ENCODE measurements at regions not wholly inside any gene's neighbourhood (a gene's known extent, or its start where the extent isn't known, plus 50 kb on each side); places are given as distances from the start of the nearest gene placed in this dataset.

- no peak for DNase-seq (ENCODE audit: low read depth)
- in situ Hi-C loops (cut with HindIII; ENCODE audit: low pct_unique_long_range_greater_than_20kb, low sequenced_read_pairs), result no loop called here
Observed at GRCh38 chr20:22474224-22474623, 110.1 kb downstream of the FOXA2 start.

- no peak for DNase-seq (ENCODE audit: low read depth)
- in situ Hi-C loops (cut with HindIII; ENCODE audit: low pct_unique_long_range_greater_than_20kb, low sequenced_read_pairs), result no loop called here
Observed at GRCh38 chr20:22473293-22473692, 111.1 kb downstream of the FOXA2 start.

GRCh38 chr20:22472447-22473100 lies 111.8 kb downstream of the FOXA2 start:
- no peak for DNase-seq (ENCODE audit: low read depth)
- in situ Hi-C loops (cut with HindIII; ENCODE audit: low pct_unique_long_range_greater_than_20kb, low sequenced_read_pairs), result no loop called here

GRCh38 chr20:22471156-22471836 lies 113.1 kb downstream of the FOXA2 start:
- in situ Hi-C loops (cut with HindIII; ENCODE audit: low pct_unique_long_range_greater_than_20kb, low sequenced_read_pairs), result no loop called here
- DNase-seq (ENCODE audit: low read depth), result no peak

GRCh38 chr20:22470620-22471026 lies 113.7 kb downstream of the FOXA2 start:
- in situ Hi-C loops (cut with HindIII; ENCODE audit: low pct_unique_long_range_greater_than_20kb, low sequenced_read_pairs), result no loop called here
- no peak for DNase-seq (ENCODE audit: low read depth)

GRCh38 chr20:22466447-22467171 lies 117.8 kb downstream of the FOXA2 start:
- DNase-seq (ENCODE audit: low read depth), result no peak
- in situ Hi-C loops (cut with HindIII; ENCODE audit: low pct_unique_long_range_greater_than_20kb, low sequenced_read_pairs), result no loop called here

GRCh38 chr20:22465622-22466446 lies 118.5 kb downstream of the FOXA2 start:
- DNase-seq (ENCODE audit: low read depth), result no peak
- in situ Hi-C loops (cut with HindIII; ENCODE audit: low pct_unique_long_range_greater_than_20kb, low sequenced_read_pairs), result no loop called here

- DNase-seq (ENCODE audit: low read depth), result no peak
- in situ Hi-C loops (cut with HindIII; ENCODE audit: low pct_unique_long_range_greater_than_20kb, low sequenced_read_pairs), result no loop called here
Observed at GRCh38 chr20:22464312-22465003, 119.9 kb downstream of the FOXA2 start.

- in situ Hi-C loops (cut with HindIII; ENCODE audit: low pct_unique_long_range_greater_than_20kb, low sequenced_read_pairs), result no loop called here
- DNase-seq (ENCODE audit: low read depth), result no peak
Observed at GRCh38 chr20:22462975-22463914, 121.1 kb downstream of the FOXA2 start.

GRCh38 chr20:22460803-22461202 lies 123.6 kb downstream of the FOXA2 start:
- in situ Hi-C loops (cut with HindIII; ENCODE audit: low pct_unique_long_range_greater_than_20kb, low sequenced_read_pairs), result no loop called here
- DNase-seq (ENCODE audit: low read depth), result no peak

- in situ Hi-C loops (cut with HindIII; ENCODE audit: low pct_unique_long_range_greater_than_20kb, low sequenced_read_pairs), result no loop called here
- DNase-seq (ENCODE audit: low read depth), result no peak
Observed at GRCh38 chr20:22460231-22460630, 124.1 kb downstream of the FOXA2 start.

- in situ Hi-C loops (cut with HindIII; ENCODE audit: low pct_unique_long_range_greater_than_20kb, low sequenced_read_pairs), result no loop called here
- DNase-seq (ENCODE audit: low read depth), result no peak
Observed at GRCh38 chr20:22459754-22460153, 124.6 kb downstream of the FOXA2 start.

- in situ Hi-C loops (cut with HindIII; ENCODE audit: low pct_unique_long_range_greater_than_20kb, low sequenced_read_pairs), result no loop called here
Observed at GRCh38 chr20:22456109-22456508, 128.3 kb downstream of the FOXA2 start.

GRCh38 chr20:22455259-22455658 lies 129.1 kb downstream of the FOXA2 start:
- DNase-seq (ENCODE audit: low read depth), result no peak
- in situ Hi-C loops (cut with HindIII; ENCODE audit: low pct_unique_long_range_greater_than_20kb, low sequenced_read_pairs), result no loop called here

More at GRCh38 chr20:22456109-22456508, 128.3 kb downstream of the FOXA2 start:
- DNase-seq (ENCODE audit: low read depth), result no peak

- peak; percentile 21 for DNase-seq (ENCODE audit: low read depth)
- in situ Hi-C loops (cut with HindIII; ENCODE audit: low pct_unique_long_range_greater_than_20kb, low sequenced_read_pairs), result no loop called here
Observed at GRCh38 chr20:22453244-22454080, 130.9 kb downstream of the FOXA2 start.

- DNase-seq (ENCODE audit: low read depth), result no peak
- in situ Hi-C loops (cut with HindIII; ENCODE audit: low pct_unique_long_range_greater_than_20kb, low sequenced_read_pairs), result no loop called here
Observed at GRCh38 chr20:22452442-22453011, 131.8 kb downstream of the FOXA2 start.
